Cardiac muscle cell (in vitro differentiated cells and primary cell): ENCODE measurements at regions not wholly inside any gene's neighbourhood (a gene's known extent, or its start where the extent isn't known, plus 50 kb on each side); places are given as distances from the start of the nearest gene placed in this dataset.

Source experiments
- DNase-seq, 2 donors: peaks; one replicate each; pipeline versions ENCODE4 v3.0.0 to v3.0.0-alpha.2; 2010 to 2017; ENCODE audit warnings: low read depth in 1 of 2, low spot score in 1 of 2
- H3K27ac ChIP-seq: fragments of 200-600 bp; sonication (generic); 2 replicates; pipeline ENCODE4 v1.5.1; 2016
- H3K27me3 ChIP-seq: fragments of 200-600 bp; sonication (generic); 2 replicates; pipeline ENCODE4 v1.6.0; 2016; ENCODE audit warnings: control low read depth
- H3K36me3 ChIP-seq: fragments of 200-600 bp; sonication (generic); 2 replicates; pipeline ENCODE4 v1.5.1; 2016; ENCODE audit warnings: control low read depth
- H3K4me1 ChIP-seq: fragments of 200-600 bp; sonication (generic); 2 replicates; pipeline ENCODE4 v1.8.1; 2017; ENCODE audit warnings: low read depth, mild to moderate bottlenecking, mixed run types
- H3K4me3 ChIP-seq: fragments of 200-600 bp; sonication (generic); 2 replicates; pipeline ENCODE4 v1.5.1; 2016; ENCODE audit warnings: mild to moderate bottlenecking
- H3K9me3 ChIP-seq: fragments of 200-600 bp; sonication (generic); 2 replicates; pipeline ENCODE4 v1.5.1; 2017; ENCODE audit warnings: low read depth, mild to moderate bottlenecking, control low read depth
- CTCF ChIP-seq: IDR thresholded peaks from 2 replicates; pipeline ENCODE4 v1.5.1; 2012; ENCODE audit warnings: low read depth, mild to moderate bottlenecking, low read length

- H3K4me3 ChIP-seq = no peak overlapping the region
- DNase-seq = no peak
- H3K27ac ChIP-seq = no peak overlapping the region
- no peak for TF ChIP-seq CTCF
- no peaks in the 10 kb centered on the region for H3K36me3 ChIP-seq
- no peaks in the 10 kb centered on the region for H3K4me1 ChIP-seq
- no peaks in the 10 kb centered on the region for H3K27me3 ChIP-seq
- H3K9me3 ChIP-seq = no peaks in the 10 kb centered on the region
These were observed 192.3 kb downstream of the MZT1 start for GRCh38 chr13:72534951-72535640.

GRCh38 chr13:72530471-72530870 is 197.0 kb downstream of the MZT1 start:
- no peak for DNase-seq
- Histone ChIP-seq H3K9me3 (no peaks in the 10 kb centered on the region), H3K4me3 (no peak overlapping the region), H3K27ac (no peak overlapping the region), H3K4me1 (no peaks in the 10 kb centered on the region), H3K36me3 (no peaks in the 10 kb centered on the region), H3K27me3 (no peaks in the 10 kb centered on the region)
- no peak for TF ChIP-seq CTCF

- no peak for DNase-seq
- H3K36me3 ChIP-seq = no peaks in the 10 kb centered on the region
- no peaks in the 10 kb centered on the region for H3K9me3 ChIP-seq
- no peak for TF ChIP-seq CTCF
- no peak overlapping the region for H3K27ac ChIP-seq
- H3K4me1 ChIP-seq = no peaks in the 10 kb centered on the region
- no peaks in the 10 kb centered on the region for H3K27me3 ChIP-seq
- H3K4me3 ChIP-seq = no peak overlapping the region
These were observed 200.1 kb downstream of the MZT1 start for GRCh38 chr13:72527333-72527732.

GRCh38 chr13:72523593-72523992 is 203.8 kb downstream of the MZT1 start:
- Histone ChIP-seq H3K4me1 (no peaks in the 10 kb centered on the region), H3K9me3 (no peaks in the 10 kb centered on the region), H3K36me3 (no peaks in the 10 kb centered on the region), H3K27me3 (no peaks in the 10 kb centered on the region), H3K27ac (no peak overlapping the region), H3K4me3 (no peak overlapping the region)
- TF ChIP-seq CTCF = no peak
- DNase-seq = no peak

GRCh38 chr13:72523049-72523448 is 204.4 kb downstream of the MZT1 start:
- Histone ChIP-seq H3K27ac (no peak overlapping the region), H3K4me1 (no peaks in the 10 kb centered on the region), H3K9me3 (no peaks in the 10 kb centered on the region), H3K27me3 (no peaks in the 10 kb centered on the region), H3K36me3 (no peaks in the 10 kb centered on the region), H3K4me3 (no peak overlapping the region)
- DNase-seq = no peak
- no peak for TF ChIP-seq CTCF
